CD4-positive, alpha-beta T cell treated with Interleukin-6 for 4 hours (primary cell): ENCODE measurements at regions not wholly inside any gene's neighbourhood (a gene's known extent, or its start where the extent isn't known, plus 50 kb on each side); places are given as distances from the start of the nearest gene placed in this dataset.

Source experiments
- DNase-seq: peaks from one replicate; pipeline ENCODE4 v3.0.0-alpha.2; 2020; ENCODE audit warnings: mixed read lengths

DNA sequence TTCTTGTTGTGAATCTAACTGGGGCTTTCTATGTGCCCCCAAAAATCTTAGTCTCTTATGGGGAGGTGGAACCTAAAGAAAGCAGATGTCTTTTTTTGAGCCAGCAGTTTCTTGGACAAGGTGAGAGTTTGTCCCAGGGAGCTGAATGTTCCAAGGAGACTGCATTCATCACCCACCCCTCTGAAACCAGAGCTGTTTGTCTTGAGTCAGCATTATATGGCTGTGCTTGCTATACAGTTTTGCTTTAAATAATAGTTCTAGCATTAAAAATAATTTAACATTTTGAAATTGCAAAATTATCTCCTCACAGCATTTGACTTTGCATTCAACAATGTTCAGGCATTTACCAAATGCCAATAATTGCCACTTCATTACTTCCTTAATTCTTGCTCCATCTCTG is 813.3 kb downstream of the BCL11B start:
- DNase-seq = no peak

- DNase-seq = no peak
Observed at GRCh38 chr14:98462908-98463307, 809.1 kb downstream of the BCL11B start.

- no peak for DNase-seq
Observed at GRCh38 chr14:98466807-98467206, 805.2 kb downstream of the BCL11B start.

DNA sequence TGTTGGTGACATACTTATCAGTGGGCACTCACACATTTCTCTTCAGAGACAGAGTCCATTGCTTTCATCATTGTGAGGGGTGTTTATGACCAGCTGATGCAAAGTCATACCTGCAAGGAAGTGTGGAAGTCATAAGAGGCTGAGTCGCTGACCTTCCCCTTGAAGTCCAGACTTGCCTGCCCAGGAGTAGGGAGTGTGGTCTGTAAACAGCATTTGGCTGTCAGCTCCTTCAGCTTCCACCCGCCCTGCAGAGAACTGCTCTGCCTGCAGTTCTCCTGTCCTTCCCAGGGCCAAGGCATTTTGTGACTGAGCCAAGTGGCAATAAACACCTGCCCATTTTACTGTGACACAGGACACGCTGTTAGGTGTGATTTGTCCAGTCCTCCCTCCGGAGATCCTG is 801.3 kb downstream of the BCL11B start:
- DNase-seq = no peak

DNA sequence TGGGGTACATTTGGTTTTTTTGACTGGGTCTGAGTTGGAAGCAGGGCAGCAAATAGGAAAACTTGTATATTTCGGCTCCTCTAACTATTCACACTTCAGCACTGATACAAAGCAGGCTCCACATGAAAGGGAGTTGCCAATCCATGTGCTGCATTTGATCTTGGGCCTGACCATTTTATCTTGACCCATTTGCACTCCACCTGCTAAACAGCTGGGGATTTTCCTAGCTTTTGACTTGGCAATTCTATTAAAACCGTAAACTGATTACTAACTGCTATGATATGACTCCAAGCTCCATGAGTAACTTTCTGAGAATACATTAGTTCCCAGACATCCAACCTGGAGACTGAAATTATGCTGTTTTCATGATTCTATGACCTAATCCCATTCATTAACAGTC is 797.1 kb downstream of the BCL11B start:
- DNase-seq = no peak

GRCh38 chr14:98477935-98478334 is 794.1 kb downstream of the BCL11B start:
- no peak for DNase-seq

GRCh38 chr14:98489115-98489514 is 782.9 kb downstream of the BCL11B start:
- DNase-seq = no peak

GRCh38 chr14:98494582-98494981 is 777.4 kb downstream of the BCL11B start:
- DNase-seq = no peak

DNA sequence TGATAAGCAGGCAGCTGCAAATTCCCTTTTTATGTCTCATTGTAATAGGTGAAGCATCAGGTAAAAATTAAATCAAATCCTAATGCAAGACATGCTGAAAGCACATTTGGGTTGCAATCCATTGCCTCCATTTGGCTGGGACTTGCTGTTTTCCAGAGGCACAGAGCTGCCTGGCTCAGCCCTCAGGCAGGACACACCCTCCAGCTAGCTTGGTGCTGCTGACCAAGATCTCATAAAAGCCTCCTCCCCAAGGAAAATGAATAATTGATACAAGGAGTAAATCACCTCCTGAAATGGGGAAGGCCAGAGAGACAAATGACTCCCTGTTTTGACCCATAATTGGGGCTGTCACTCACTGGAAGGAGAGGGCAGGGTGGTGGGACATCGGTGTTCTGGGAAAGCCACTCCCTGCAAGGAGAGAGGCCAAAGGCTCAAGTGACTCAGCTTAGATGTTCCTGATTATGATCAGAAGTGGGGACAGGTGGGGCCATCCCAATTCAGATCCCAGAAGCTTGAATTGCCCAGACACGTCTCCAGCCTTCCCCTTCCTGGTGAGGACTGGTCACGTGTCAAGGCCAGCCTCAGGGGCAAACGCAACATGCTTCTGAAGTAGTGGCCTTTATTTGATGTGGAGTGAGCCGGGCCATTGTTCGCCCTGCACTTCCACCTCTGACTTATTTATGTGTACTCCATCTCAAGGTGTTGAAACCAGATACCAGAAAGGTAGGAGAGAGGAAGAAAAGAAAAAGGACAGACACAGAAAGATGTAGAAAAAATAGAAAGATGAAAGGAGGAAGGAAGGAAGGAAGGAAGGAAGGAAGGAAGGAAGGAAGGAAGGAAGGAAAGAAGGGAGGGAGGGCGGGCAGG is 773.7 kb downstream of the BCL11B start:
- DNase-seq = no peak

DNA sequence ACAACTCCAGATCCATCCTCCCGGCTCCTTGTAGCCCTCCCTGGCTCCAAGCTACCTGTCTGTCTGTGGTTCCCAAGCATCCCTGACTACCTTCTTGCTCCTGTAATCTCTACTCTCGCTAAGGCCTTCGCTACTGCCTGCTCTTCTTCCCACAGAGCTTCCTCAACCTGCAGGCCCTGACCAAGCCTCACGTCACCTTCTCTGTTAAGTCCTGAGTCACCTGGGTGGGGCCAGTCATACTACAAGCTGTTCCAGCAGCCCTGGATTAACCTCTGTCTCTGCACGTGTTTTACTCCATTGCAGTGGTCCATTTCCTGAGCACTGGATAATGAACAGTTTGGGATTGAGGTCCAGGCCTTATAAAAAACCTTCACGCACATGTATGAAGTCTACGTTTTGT is 770.7 kb downstream of the BCL11B start:
- DNase-seq = no peak

DNA sequence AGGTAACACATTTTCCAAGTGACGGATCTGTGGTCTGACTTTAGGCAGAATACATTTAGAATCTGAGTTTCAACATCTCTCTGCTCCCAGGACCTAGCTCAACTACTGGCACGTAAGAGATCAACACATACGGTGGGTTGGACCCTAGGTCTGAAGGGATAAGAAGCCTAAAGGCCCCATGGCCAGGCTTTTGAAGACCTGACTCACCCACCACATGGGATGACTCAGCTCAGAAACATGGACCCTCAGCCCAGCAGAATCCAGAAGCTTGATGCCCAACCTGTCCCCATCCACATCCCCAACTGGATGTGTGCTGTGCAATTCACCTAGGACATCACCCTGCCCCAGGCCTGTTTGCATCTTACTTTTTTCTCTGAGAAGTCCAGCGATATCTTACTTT is 770.2 kb downstream of the BCL11B start:
- no peak for DNase-seq

- DNase-seq = no peak
Observed at GRCh38 chr14:98503086-98503815, 768.7 kb downstream of the BCL11B start.

GRCh38 chr14:98507264-98507663 is 764.7 kb downstream of the BCL11B start:
- DNase-seq = no peak

DNA sequence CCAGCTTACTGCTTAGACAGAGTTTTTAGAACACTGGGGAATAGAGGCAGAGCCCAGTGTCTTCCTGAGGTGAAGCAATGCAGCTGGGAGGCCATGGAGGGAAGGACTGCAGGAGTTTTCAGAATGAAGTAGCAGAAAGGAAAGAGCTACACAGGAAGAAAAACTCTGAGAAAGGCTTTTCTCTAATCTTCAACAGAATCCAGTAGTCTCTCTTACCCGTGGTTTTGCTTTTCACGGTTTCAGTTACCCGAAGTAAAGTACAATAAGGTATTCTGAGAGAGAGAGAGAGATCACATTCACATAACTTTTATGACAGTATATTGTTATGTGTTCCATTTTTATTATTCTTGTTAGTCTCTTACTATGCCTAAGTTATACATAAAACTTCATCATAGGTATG is 761.6 kb downstream of the BCL11B start:
- no peak for DNase-seq

DNA sequence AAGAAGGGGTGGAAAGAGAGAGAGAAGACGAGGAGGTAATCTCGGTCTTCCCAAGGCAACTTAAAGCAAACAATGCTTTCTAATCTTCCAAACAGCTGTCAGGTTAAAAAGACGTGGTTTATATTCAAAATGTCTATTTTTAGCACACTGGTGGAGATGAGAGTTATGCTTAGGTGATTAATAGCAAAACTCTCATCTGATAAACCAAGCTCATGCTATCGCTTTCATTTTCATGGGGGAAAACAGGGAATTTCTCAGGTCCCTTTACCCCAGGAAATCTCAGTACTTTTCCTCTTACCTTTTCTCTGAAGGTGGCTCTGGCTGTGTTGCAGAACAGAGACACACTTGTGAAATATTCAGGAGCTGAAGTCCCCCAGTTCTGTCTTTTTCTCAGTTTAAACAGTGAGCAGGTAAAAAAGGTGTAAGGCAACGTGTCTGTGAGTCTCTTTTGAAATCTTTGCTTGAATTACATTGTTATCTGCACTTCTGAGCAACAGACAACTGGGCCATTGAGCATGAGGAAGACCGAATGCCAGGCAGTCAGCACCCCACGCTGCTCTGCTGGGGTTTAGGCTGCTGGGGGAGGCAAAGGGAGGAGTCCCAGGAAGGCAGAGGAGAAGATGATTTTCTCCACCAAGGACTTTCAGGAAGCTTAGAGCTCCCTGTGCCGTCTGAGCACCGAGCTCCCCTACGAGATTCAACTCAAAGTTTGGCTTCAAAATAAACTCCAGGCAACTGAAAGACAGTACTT is 759.3 kb downstream of the BCL11B start:
- DNase-seq = peak; percentile 16

DNA sequence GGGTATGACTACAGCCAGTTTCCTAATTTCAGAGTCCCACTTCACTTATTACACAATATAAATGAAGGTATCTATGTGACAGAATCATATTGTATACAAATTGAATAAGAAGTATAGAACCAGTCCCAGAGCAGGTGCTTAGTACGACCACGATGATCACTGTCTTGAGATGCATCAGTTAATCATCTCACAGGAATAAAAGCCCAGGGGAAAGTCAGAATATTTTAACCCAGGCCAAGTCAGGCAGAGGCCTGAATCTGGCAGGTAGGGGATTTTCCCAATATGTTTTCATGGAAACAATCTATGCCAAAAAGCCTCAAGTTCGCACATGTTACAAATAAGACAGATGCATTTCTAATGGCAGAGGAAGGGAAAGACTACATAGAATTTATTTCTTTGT is 758.4 kb downstream of the BCL11B start:
- no peak for DNase-seq

DNA sequence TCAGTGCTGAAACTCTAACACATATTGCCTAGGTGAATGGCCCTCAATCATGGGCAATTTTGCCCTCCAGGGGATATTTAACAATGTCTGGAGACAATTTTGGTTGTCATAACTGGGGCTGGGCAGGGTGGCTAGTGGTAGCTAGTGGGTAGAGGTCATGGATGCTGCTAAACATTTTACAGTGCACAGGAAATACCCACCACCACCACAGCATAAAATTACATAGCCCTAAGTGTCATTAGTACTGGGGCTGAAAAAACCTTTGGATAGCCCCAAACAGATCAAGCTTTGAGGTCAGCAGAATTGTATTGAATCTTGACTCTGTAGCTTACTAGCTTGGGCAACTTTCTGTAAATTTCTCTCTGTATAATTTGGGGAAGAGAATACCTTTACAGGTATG is 758.0 kb downstream of the BCL11B start:
- no peak for DNase-seq

DNA sequence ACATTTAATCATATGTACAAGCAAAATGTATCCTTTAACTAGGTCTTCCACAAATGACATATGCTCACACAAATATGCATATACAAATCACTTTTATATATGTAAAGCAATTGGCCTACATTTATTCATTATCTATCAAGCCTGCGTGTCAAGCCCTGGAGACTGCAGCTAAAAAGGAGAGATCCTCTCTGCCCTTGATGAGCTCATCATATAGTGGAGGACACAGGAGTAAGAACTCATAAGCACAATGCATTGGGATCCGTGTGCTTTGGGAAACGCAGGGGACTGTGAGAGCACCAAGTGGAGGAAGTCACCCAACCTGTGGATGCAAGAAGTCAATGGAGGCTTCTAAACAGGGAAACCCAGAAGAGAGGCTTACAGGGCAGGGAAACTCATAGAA is 735.7 kb downstream of the BCL11B start:
- no peak for DNase-seq

DNA sequence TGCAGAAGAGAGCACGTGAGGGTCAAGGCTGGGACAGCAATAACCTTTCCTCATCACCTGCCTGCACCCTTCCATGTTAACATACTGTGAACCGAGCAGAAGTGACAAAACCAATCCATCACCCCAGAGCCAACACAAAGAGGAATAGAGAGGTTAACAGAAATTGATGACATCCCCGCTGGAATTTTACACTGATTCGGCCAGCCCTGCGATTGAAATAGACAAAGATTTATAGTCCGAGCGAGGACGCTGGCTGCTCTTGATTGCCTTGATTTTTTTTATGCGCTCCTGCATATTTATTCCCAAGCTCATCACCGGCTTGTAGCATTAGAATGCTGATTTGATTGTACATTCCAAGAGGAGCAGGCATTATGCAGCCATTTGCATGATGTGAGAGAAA is 729.7 kb downstream of the BCL11B start:
- no peak for DNase-seq

DNA sequence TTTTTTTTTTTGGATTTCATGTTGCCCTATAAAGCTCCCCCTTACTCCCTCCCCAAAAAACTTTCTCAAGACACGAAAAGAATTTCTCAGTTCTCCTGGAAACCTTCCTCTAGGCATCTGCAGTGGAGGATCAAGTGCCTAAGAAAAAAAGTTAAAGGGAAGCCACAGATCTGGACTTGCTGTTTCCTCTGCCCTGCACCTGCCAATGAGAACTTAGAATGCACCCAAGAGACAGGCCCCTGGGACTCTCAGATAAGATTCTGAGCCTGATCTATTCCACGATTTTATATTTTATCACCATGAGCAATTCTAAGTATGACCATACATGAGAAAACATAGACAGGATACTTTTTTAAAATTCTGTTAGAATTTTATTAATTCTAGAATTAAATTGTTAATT is 728.9 kb downstream of the BCL11B start:
- DNase-seq = no peak

DNA sequence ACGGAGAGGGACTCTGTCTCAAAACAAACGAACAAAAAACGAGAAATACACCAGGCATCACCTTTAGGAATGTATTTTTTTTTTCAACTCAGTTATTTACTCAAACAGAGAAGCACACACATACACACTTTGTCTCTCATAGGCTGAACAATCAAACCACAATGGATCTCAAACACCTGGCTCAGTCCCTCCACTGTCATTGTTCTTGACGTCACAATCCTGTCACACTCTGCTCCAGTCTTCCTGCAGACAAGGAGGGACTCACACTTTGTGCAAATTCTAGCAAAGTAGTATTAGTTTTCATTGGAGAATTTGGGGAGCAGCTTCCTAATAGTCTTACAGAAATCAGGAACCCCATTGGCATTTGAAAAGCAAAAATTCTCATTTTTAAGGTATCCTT is 727.8 kb downstream of the BCL11B start:
- no peak for DNase-seq

GRCh38 chr14:98545181-98545580 is 726.8 kb downstream of the BCL11B start:
- DNase-seq = no peak

DNA sequence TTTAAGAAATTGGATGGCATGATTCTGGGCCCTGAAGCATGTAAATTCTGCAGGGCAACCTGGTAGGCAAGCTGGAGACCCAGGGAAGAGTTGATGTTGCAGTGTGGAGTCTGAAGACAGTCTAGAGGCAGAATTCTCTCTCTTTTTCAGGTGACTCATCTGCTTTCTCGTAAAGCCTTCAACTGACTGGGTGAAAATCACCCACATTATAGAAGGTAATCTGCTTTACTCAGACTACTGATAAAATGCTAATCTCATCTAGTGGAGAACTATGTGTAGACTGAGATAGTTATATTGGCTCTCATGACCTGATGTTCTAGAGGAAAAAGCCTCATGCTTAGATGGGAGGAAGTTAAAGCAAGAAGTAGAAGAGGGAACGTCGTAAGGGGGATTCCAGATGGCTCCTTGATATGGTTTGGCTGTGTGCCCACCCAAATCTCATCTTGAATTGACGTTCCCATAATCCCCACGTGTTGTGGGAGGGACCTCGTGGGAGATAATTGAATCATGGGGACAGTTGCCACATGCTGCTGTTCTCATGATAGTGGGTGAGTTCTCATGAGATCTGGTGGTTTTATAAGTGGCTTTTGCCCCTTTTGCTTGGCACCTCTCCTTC is 723.8 kb downstream of the BCL11B start:
- peak; percentile 13 for DNase-seq
